WTC11 (cell line): ENCODE measurements at regions not wholly inside any gene's neighbourhood (a gene's known extent, or its start where the extent isn't known, plus 50 kb on each side); places are given as distances from the start of the nearest gene placed in this dataset.

Experiments
- ATAC-seq: fragments of 200-7000 bp; cut with Tn5 transposase; 2 replicates; pipeline ENCODE4 v1.10.0; 2021; ENCODE audit warnings: mild to moderate bottlenecking, moderate library complexity
- CTCF ChIA-PET: fragments of 300-600 bp; sonication (Branson Sonifier 250); formaldehyde crosslinking; loops from one replicate; lab custom pipeline; 2021; ENCODE audit warnings: antibody characterized with exemption; lab: Charles Lee
- POLR2A ChIA-PET: fragments of 350-600 bp; sonication (Branson Sonifier 250); formaldehyde crosslinking; loops from one replicate; lab custom pipeline; 2021; ENCODE audit warnings: antibody characterized with exemption; lab: Charles Lee
- DNase-seq: peaks from one replicate; pipeline ENCODE4 v3.0.0; 2021; ENCODE audit warnings: low spot score
- H3K27ac Mint-ChIP-seq: 2 replicates; pipeline ENCODE4 v1.8.0; 2021; ENCODE audit warnings: mixed read lengths
- H3K27me3 Mint-ChIP-seq: 2 replicates; pipeline ENCODE4 v1.8.0; 2021; ENCODE audit warnings: low read depth, mild to moderate bottlenecking, moderate library complexity, mixed read lengths
- H3K36me3 Mint-ChIP-seq: 2 replicates; pipeline ENCODE4 v1.8.0; 2021; ENCODE audit warnings: mixed read lengths
- H3K4me1 Mint-ChIP-seq: 2 replicates; pipeline ENCODE4 v1.8.0; 2022; ENCODE audit warnings: mixed read lengths
- H3K4me3 Mint-ChIP-seq: 2 replicates; pipeline ENCODE4 v1.8.0; 2021; ENCODE audit warnings: mild to moderate bottlenecking, moderate library complexity, mixed read lengths
- H3K9me3 Mint-ChIP-seq: 2 replicates; pipeline ENCODE4 v1.8.0; 2021; ENCODE audit warnings: mixed read lengths
- CBFB ChIP-seq: sonication (generic); formaldehyde crosslinking; IDR thresholded peaks from 2 replicates; pipeline ENCODE4 v1.8.1; 2022; ENCODE audit warnings: mild to moderate bottlenecking, low read depth, missing genetic modification reagents
- E2F1 ChIP-seq: sonication (generic); formaldehyde crosslinking; IDR thresholded peaks from 2 replicates; pipeline ENCODE4 v1.8.0; 2022; ENCODE audit warnings: mild to moderate bottlenecking, missing genetic modification reagents
- EMX1 ChIP-seq: fragments of 250-450 bp; sonication (Bioruptor Pico); IDR thresholded peaks from 2 replicates; pipeline ENCODE4 v1.8.0; 2021; ENCODE audit warnings: mild to moderate bottlenecking
- ERG ChIP-seq: fragments of 250-450 bp; sonication (Bioruptor Pico); IDR thresholded peaks from 2 replicates; pipeline ENCODE4 v1.8.0; 2021; ENCODE audit warnings: mild to moderate bottlenecking
- GTF2I ChIP-seq: fragments of 250-450 bp; sonication (Bioruptor Pico); conservative IDR thresholded peaks from 2 replicates; pipeline ENCODE4 v1.4.0; 2021; ENCODE audit warnings: mild to moderate bottlenecking
- HMGA2 ChIP-seq: fragments of 250-450 bp; sonication (Bioruptor Pico); IDR thresholded peaks from 2 replicates; pipeline ENCODE4 v1.4.0; 2021; ENCODE audit warnings: mild to moderate bottlenecking, moderate library complexity
- PRDM15 ChIP-seq: sonication (generic); formaldehyde crosslinking; IDR thresholded peaks from 2 replicates; pipeline ENCODE4 v1.8.0; 2022; ENCODE audit warnings: missing genetic modification reagents
- TEAD4 ChIP-seq: sonication (generic); formaldehyde crosslinking; IDR thresholded peaks from 2 replicates; pipeline ENCODE4 v1.8.0; 2022; ENCODE audit warnings: mild to moderate bottlenecking, missing genetic modification reagents
- ZNF281 ChIP-seq: sonication (generic); formaldehyde crosslinking; IDR thresholded peaks from 2 replicates; pipeline ENCODE4 v1.8.0; 2023; ENCODE audit warnings: mild to moderate bottlenecking, missing genetic modification reagents
- ZNF317 ChIP-seq: sonication (generic); formaldehyde crosslinking; IDR thresholded peaks from 2 replicates; pipeline ENCODE4 v1.8.1; 2023; ENCODE audit warnings: low read depth, mild to moderate bottlenecking, moderate library complexity, missing genetic modification reagents, borderline replicate concordance
- ZNF396 ChIP-seq: fragments of 250-450 bp; sonication (Bioruptor Pico); IDR thresholded peaks from 2 replicates; pipeline ENCODE4 v1.8.0; 2021; ENCODE audit warnings: mild to moderate bottlenecking, moderate library complexity, borderline replicate concordance
- TF ChIP-seq, protein P1 (sequence below): sonication (generic); formaldehyde crosslinking; IDR thresholded peaks from 2 replicates; pipeline ENCODE4 v1.8.0; 2023; ENCODE audit warnings: missing genetic modification reagents

DNA sequence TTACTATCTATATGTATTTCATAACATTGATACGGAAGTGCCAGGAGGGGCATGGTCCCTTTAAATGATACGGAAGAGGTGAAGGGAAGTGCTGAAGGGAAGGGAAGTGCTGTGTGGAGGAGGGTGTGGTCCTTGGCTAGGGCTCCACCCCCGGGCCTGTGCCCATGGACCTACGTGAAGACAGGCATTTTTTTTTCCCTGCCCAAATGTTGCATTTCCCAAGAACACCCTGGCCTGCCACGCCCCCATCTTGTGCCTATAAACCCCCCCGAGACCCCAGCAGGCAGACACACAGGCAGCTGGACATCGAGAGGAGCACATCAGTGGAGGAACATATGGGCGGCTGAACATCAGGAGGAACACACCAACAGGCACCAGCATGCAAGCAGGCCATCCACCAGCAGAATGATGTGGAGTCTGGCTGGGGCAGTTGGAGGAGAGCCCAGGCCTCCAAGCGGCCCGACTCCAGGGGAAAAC lies 134.1 kb downstream of the SLC41A2 start:
- ATAC-seq (no peak), DNase-seq (no peak)
- Mint-ChIP-seq H3K4me3 (no peak overlapping the region), H3K27me3 (peaks cover 7% of the 10 kb centered on the region)
- POLR2A ChIA-PET, result no interaction called here
- CTCF ChIA-PET, result interaction anchor here (1.1 kb wide), 1 partner anchor 33 kb away, joined by 3 read pairs; no protein-coding TSS in a partner anchor
- no peak for TF ChIP-seq EMX1 (CRISPR knock-in tag)
- TF ChIP-seq CBFB (CRISPR knock-in tag), result no peak
- no peak for TF ChIP-seq ZNF281 (CRISPR knock-in tag)
- TF ChIP-seq ZNF396, result no peak
- TF ChIP-seq E2F1 (CRISPR knock-in tag), result no peak
- no peak for TF ChIP-seq PRDM15 (CRISPR knock-in tag)
- TF ChIP-seq, all 79 proteins: peak for 0
- H3K36me3 Mint-ChIP-seq, result peaks cover 23% of the 10 kb centered on the region
- H3K9me3 Mint-ChIP-seq, result peaks cover 34% of the 10 kb centered on the region
- H3K27ac Mint-ChIP-seq, result no peak overlapping the region
- no peaks in the 10 kb centered on the region for H3K4me1 Mint-ChIP-seq

DNA sequence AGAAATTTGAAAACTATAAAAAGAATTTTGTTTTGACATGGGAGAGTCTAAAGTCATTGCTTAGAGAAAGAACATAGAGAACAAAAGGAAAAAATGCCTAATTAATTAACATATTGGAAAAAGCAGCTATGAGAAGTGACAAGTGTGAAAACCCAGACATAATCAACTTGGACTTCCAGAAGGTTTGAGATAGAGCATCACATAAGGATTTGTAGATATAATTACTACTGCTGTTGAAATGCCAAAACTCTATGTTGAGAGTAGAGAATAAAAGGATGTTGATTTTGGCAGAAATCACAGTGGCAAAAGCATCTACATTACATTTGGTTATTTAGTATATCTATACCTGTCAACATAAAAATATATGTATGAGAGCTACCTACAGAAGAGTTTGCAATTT lies 135.1 kb downstream of the SLC41A2 start:
- Mint-ChIP-seq H3K27me3 (peaks cover 7% of the 10 kb centered on the region), H3K27ac (no peak overlapping the region), H3K4me1 (no peaks in the 10 kb centered on the region), H3K4me3 (no peak overlapping the region), H3K36me3 (peaks cover 23% of the 10 kb centered on the region), H3K9me3 (peaks cover 34% of the 10 kb centered on the region)
- POLR2A ChIA-PET, result no interaction called here
- ATAC-seq (no peak), DNase-seq (no peak)
- TF ChIP-seq TEAD4 (CRISPR knock-in tag) (no peak), HMGA2 (CRISPR knock-in tag) (no peak), GTF2I (CRISPR knock-in tag) (no peak)
- CTCF ChIA-PET, result interaction anchor here (0.7 to 1.1 kb wide), 2 partner anchors 33 to 441 kb away, joined by 3 to 4 read pairs; no protein-coding TSS in a partner anchor

GRCh38 chr12:104816845-104817503 lies 141.1 kb downstream of the SLC41A2 start:
- Mint-ChIP-seq H3K27me3 (no peaks in the 10 kb centered on the region; the same call in 1 of the 2 replicates), H3K4me1 (no peaks in the 10 kb centered on the region), H3K4me3 (no peak overlapping the region), H3K9me3 (peaks cover 3% of the 10 kb centered on the region; the same call in 1 of the 2 replicates), H3K36me3 (no peaks in the 10 kb centered on the region), H3K27ac (no peak overlapping the region)
- DNase-seq, result no peak
- TF ChIP-seq ZNF281 (CRISPR knock-in tag) (no peak), ERG (CRISPR knock-in tag) (no peak), ZNF317 (CRISPR knock-in tag) (no peak)
- TF ChIP-seq, protein P1, sequence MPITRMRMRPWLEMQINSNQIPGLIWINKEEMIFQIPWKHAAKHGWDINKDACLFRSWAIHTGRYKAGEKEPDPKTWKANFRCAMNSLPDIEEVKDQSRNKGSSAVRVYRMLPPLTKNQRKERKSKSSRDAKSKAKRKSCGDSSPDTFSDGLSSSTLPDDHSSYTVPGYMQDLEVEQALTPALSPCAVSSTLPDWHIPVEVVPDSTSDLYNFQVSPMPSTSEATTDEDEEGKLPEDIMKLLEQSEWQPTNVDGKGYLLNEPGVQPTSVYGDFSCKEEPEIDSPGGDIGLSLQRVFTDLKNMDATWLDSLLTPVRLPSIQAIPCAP (CRISPR knock-in tag), result no peak
- no peak for ATAC-seq
- ChIA-PET CTCF (interaction anchor here (0.9 kb wide), 1 partner anchor 11 kb away, joined by 3 read pairs; no protein-coding TSS in a partner anchor), POLR2A (no interaction called here)
